K562 (cell line): ENCODE measurements at regions not wholly inside any gene's neighbourhood (a gene's known extent, or its start where the extent isn't known, plus 50 kb on each side); places are given as distances from the start of the nearest gene placed in this dataset.

ENCODE experiments used
- ATAC-seq: fragments of 200-7000 bp; cut with Tn5 transposase; 3 replicates; pipeline ENCODE4 v1.9.1; 2020; ENCODE audit warnings: moderate library complexity
- BruUV-seq: library from RNA; stranded (reverse); fragments of 400-500 nt; replicated peaks from 2 replicates; lab custom pipeline; 2021; lab: Mats Ljungman, UMichigan
- CTCF ChIA-PET: fragments of 300-600 bp; formaldehyde crosslinking; extraction: SDS; loops from one replicate; lab custom pipeline; 2021; ENCODE audit warnings: low intra/inter-chr PET ratio; lab: Yijun Ruan, JAX
- POLR2A ChIA-PET: fragments of 300-600, 350-650 bp; sonication (Branson Sonifier 250); formaldehyde crosslinking; extraction: SDS; loops from one replicate; lab custom pipeline; 2021; ENCODE audit warnings: antibody characterized with exemption, inconsistent platforms; lab: Yijun Ruan, JAX
- DNase-seq, 4 experiments: peaks; one replicate each; pipeline versions ENCODE4 v3.0.0 to v3.0.0-alpha.2; 2011 to 2018; ENCODE audit warnings: low spot score in 3 of 4, mixed read lengths in 3 of 4; ENCODE audit errors: extremely low read depth in 1 of 4
- FAIRE-seq: peaks from 2 replicates; lab custom pipeline; 2011; peaks lifted over from hg19 to GRCh38; lab: Jason Lieb, UNC
- H2AFZ ChIP-seq: 2 replicates; pipeline ENCODE4 v1.6.0; 2011; ENCODE audit warnings: low read depth, low read length, control low read depth, inconsistent platforms
- H3K27ac ChIP-seq: fragments of 200-600 bp; 3 replicates; pipeline ENCODE4 v1.8.0; 2011; ENCODE audit warnings: low read depth, mild to moderate bottlenecking, control low read depth, inconsistent platforms, low read length, moderate library complexity, mixed read lengths; ENCODE audit errors: extremely low read depth
- H3K27me3 ChIP-seq, 2 experiments: fragments of 300-600 bp in 1 of 2; 2 replicates in 1 of 2; 3 replicates in 1 of 2; pipeline versions ENCODE4 v1.6.0 to v1.8.0; 2011; ENCODE audit warnings: inconsistent platforms in 2 of 2, low read length in 2 of 2, mild to moderate bottlenecking in 1 of 2, mixed read lengths in 1 of 2, moderate library complexity in 1 of 2; ENCODE audit not compliant: control insufficient read depth in 2 of 2, insufficient read depth in 2 of 2
- H3K36me3 ChIP-seq: fragments of 300-600 bp; 3 replicates; pipeline ENCODE4 v1.8.0; 2011; ENCODE audit warnings: mild to moderate bottlenecking, low read length, inconsistent platforms; ENCODE audit not compliant: control insufficient read depth, insufficient read depth
- H3K4me1 ChIP-seq, 2 experiments: fragments of 200-600 bp in 1 of 2; replicated peaks in 1 of 2; 2 replicates in 1 of 2; 3 replicates in 1 of 2; pipeline versions ENCODE4 v1.5.1 to v1.8.0; 2011; ENCODE audit warnings: inconsistent platforms in 2 of 2, low read length in 2 of 2, mild to moderate bottlenecking in 1 of 2, mixed read lengths in 1 of 2, moderate library complexity in 1 of 2; ENCODE audit not compliant: control insufficient read depth in 2 of 2, insufficient read depth in 2 of 2
- H3K4me2 ChIP-seq: 2 replicates; pipeline ENCODE4 v1.6.1; 2011; ENCODE audit warnings: low read length, control low read depth, inconsistent platforms, mixed read lengths; ENCODE audit not compliant: insufficient read depth
- H3K4me3 ChIP-seq: fragments of 200-600 bp; sonication (generic), shearing (Covaris generic); 2 replicates; pipeline ENCODE4 v1.5.1; 2016; ENCODE audit warnings: control low read depth, inconsistent platforms
- H3K79me2 ChIP-seq: fragments of 200-600 bp; 3 replicates; pipeline ENCODE4 v1.8.0; 2011; ENCODE audit warnings: low read length, inconsistent platforms; ENCODE audit not compliant: control insufficient read depth, insufficient read depth
- H3K9ac ChIP-seq, 2 experiments: 2 replicates each; pipeline versions ENCODE4 v1.6.0 to v1.6.1; 2011; ENCODE audit warnings: low read depth in 2 of 2, low read length in 2 of 2, control low read depth in 1 of 2, inconsistent platforms in 1 of 2, mild to moderate bottlenecking in 1 of 2, mixed read lengths in 1 of 2; ENCODE audit not compliant: insufficient read depth in 1 of 2
- H3K9me1 ChIP-seq: one replicate; pipeline ENCODE4 v1.6.0; 2011; ENCODE audit warnings: inconsistent platforms, mild to moderate bottlenecking, low read length, moderate library complexity; ENCODE audit not compliant: control insufficient read depth, insufficient read depth
- H3K9me3 ChIP-seq: replicated peaks from 2 replicates; pipeline ENCODE4 v1.5.1; 2011; ENCODE audit warnings: low read depth, low read length, inconsistent platforms; ENCODE audit not compliant: control insufficient read depth, insufficient read depth
- H4K20me1 ChIP-seq: replicated peaks from 2 replicates; pipeline ENCODE4 v1.6.1; 2011; ENCODE audit warnings: low read length, inconsistent platforms, mixed read lengths; ENCODE audit not compliant: control insufficient read depth, insufficient read depth
- CCAR2 ChIP-seq: fragments of 200-400 bp; formaldehyde crosslinking; IDR thresholded peaks from 2 replicates; pipeline ENCODE4 v1.6.1; 2017; ENCODE audit warnings: mild to moderate bottlenecking, low read depth, low read length
- FOXP4 ChIP-seq: sonication (generic); formaldehyde crosslinking; IDR thresholded peaks from 2 replicates; pipeline ENCODE4 v1.8.0; 2022; ENCODE audit warnings: mild to moderate bottlenecking, missing genetic modification reagents, borderline replicate concordance
- GTF2F1 ChIP-seq: IDR thresholded peaks from 2 replicates; pipeline ENCODE4 v1.6.1; 2011; ENCODE audit warnings: low read depth, low read length, improper control_type of control experiment
- HNRNPK ChIP-seq: fragments of 200-400 bp; formaldehyde crosslinking; IDR thresholded peaks from one replicate; pipeline ENCODE4 v1.6.1; 2018; ENCODE audit warnings: mild to moderate bottlenecking, low read depth, low read length; ENCODE audit not compliant: poor library complexity, severe bottlenecking
- POLR2AphosphoS5 ChIP-seq: IDR thresholded peaks from 2 replicates; pipeline ENCODE4 v1.6.1; 2011; ENCODE audit warnings: mild to moderate bottlenecking, low read depth, low read length, moderate library complexity; ENCODE audit not compliant: control insufficient read depth, insufficient read depth
- PTBP1 ChIP-seq: fragments of 200-400 bp; formaldehyde crosslinking; IDR thresholded peaks from 2 replicates; pipeline ENCODE4 v1.6.1; 2017; ENCODE audit warnings: low read depth, low read length
- WGBS: fragments of 100-300 bp; shearing (Covaris generic); methylation state at CpG from one replicate; pipeline ENCODE4 v1.1.6; 2016; ENCODE audit warnings: low coverage, mixed read lengths; ENCODE audit not compliant: insufficient coverage; ENCODE audit errors: missing lambda C conversion rate; 5-methylcytosine and 5-hydroxymethylcytosine counted together
- in situ Hi-C: fragments of 300-500 bp; cut with MboI; formaldehyde crosslinking; loops from 4 replicates; pipeline ENCODE4 v1.15.0; 2018; ENCODE audit warnings: inconsistent platforms, mixed read lengths
- intact Hi-C: fragments of 100-400 bp; cut with micrococcal nuclease; formaldehyde crosslinking; loops from 2 replicates; pipeline ENCODE4 v1.14.2; 2022

DNA sequence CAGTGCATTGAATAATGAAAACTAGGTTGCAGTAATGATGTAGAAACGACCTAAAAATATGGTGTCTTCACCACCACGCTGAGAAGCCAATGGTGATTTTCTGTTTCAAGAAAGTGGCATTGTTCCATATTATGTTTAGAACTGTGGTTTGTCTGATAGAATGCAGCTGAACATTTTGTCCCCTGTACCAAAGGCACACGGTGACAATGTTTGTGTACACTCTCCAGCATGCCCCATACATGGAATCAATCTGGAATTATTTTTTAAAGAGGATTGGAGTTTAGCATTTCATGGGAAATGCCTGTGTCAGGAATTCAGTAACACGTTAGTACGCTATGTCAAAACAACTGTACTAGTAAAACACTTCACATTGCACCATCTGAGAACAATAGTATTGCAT lies 237.4 kb upstream of the AUTS2 start:
- Histone ChIP-seq H3K79me2 (no peaks in the 10 kb centered on the region), H3K4me2 (no peak overlapping the region), H3K36me3 (no peaks in the 10 kb centered on the region), H3K27me3 (peaks cover 4 to 6% of the 10 kb centered on the region in 2 experiments; a peak in 3 of 5 replicates), H4K20me1 (no peaks in the 10 kb centered on the region), H3K9me3 (no peaks in the 10 kb centered on the region), H3K4me3 (no peak overlapping the region), H3K4me1 (no peaks in the 10 kb centered on the region), H2AFZ (no peak overlapping the region), H3K27ac (no peak overlapping the region), H3K9me1 (no peaks in the 10 kb centered on the region), H3K9ac (no peak overlapping the region)
- no peak for ATAC-seq
- no peak for DNase-seq
- 0% methylated on average over 5 of the region's 5 CpGs for WGBS
- intact Hi-C loops: no loop called here
- no peak for FAIRE-seq
- ChIA-PET POLR2A (no interaction called here), CTCF (no interaction called here)
- no peak for TF ChIP-seq POLR2AphosphoS5
- no peak for TF ChIP-seq HNRNPK
- no peak for TF ChIP-seq PTBP1
- TF ChIP-seq GTF2F1: no peak
- no peak for TF ChIP-seq FOXP4 (CRISPR knock-in tag)
- TF ChIP-seq CCAR2: no peak
- in situ Hi-C loops: no loop called here
- BruUV-seq: no TSS peak
